Neural cell (in vitro differentiated cells): ENCODE measurements at regions not wholly inside any gene's neighbourhood (a gene's known extent, or its start where the extent isn't known, plus 50 kb on each side); places are given as distances from the start of the nearest gene placed in this dataset.

ENCODE experiments used
- H2AFZ ChIP-seq: fragments of 200-600, 300-800 bp; sonication (generic), shearing (Covaris generic); 2 replicates; pipeline ENCODE4 v1.6.0; 2014; ENCODE audit warnings: low read depth, mild to moderate bottlenecking, antibody characterized with exemption, low read length, moderate library complexity
- H3F3A ChIP-seq: fragments of 200-600 bp; shearing (Covaris generic); 2 replicates; pipeline ENCODE4 v1.6.1; 2016; ENCODE audit warnings: mild to moderate bottlenecking, moderate library complexity, mixed read lengths, antibody characterized with exemption, low read length; ENCODE audit not compliant: insufficient read depth, poor library complexity, severe bottlenecking
- H3K27ac ChIP-seq: fragments of 200-600, 300-800 bp; sonication (generic), shearing (Covaris generic); 2 replicates; pipeline ENCODE4 v1.5.1; 2014; ENCODE audit warnings: mild to moderate bottlenecking, low read length, moderate library complexity
- H3K27me3 ChIP-seq: fragments of 300-800, 200-600 bp; sonication (generic), shearing (Covaris generic); 2 replicates; pipeline ENCODE4 v1.6.0; 2014; ENCODE audit warnings: mild to moderate bottlenecking, low read depth, low read length, moderate library complexity; ENCODE audit not compliant: insufficient read depth
- H3K36me3 ChIP-seq: fragments of 300-800, 200-600 bp; sonication (generic), shearing (Covaris generic); 2 replicates; pipeline ENCODE4 v1.5.1; 2014; ENCODE audit warnings: mild to moderate bottlenecking, antibody characterized with exemption, low read length, moderate library complexity; ENCODE audit not compliant: insufficient read depth
- H3K4me2 ChIP-seq: fragments of 300-800, 200-600 bp; sonication (generic), shearing (Covaris generic); 2 replicates; pipeline ENCODE4 v1.6.0; 2014; ENCODE audit warnings: mild to moderate bottlenecking, low read length
- H3K4me3 ChIP-seq: fragments of 300-800, 200-600 bp; sonication (generic), shearing (Covaris generic); 2 replicates; pipeline ENCODE4 v1.5.1; 2014; ENCODE audit warnings: mild to moderate bottlenecking, low read length, moderate library complexity
- H3K79me2 ChIP-seq: fragments of 200-600 bp; shearing (Covaris generic); replicated peaks from 2 replicates; pipeline ENCODE4 v1.6.0; 2014; ENCODE audit warnings: mild to moderate bottlenecking, low read length, moderate library complexity; ENCODE audit not compliant: insufficient read depth
- H3K9ac ChIP-seq: fragments of 300-800, 200-600 bp; sonication (generic), shearing (Covaris generic); 2 replicates; pipeline ENCODE4 v1.6.1; 2016; ENCODE audit warnings: mild to moderate bottlenecking, low read length, mixed read lengths
- H3K9me2 ChIP-seq: fragments of 200-600 bp; shearing (Covaris generic); 2 replicates; pipeline ENCODE4 v1.6.1; 2016; ENCODE audit warnings: mild to moderate bottlenecking, low read length, mixed read lengths; ENCODE audit not compliant: insufficient read depth
- H3K9me3 ChIP-seq: fragments of 200-600, 300-800 bp; sonication (generic), shearing (Covaris generic); 2 replicates; pipeline ENCODE4 v1.6.1; 2016; ENCODE audit warnings: mild to moderate bottlenecking, mixed run types, low read length, moderate library complexity, mixed read lengths
- H4K20me1 ChIP-seq: fragments of 200-600 bp; shearing (Covaris generic); 2 replicates; pipeline ENCODE4 v1.6.1; 2016; ENCODE audit warnings: mild to moderate bottlenecking, mixed run types; ENCODE audit not compliant: insufficient read depth
- EP300 ChIP-seq: fragments of 450-650 bp; conservative IDR thresholded peaks from 2 replicates; pipeline ENCODE4 v1.6.1; 2014; ENCODE audit warnings: antibody characterized with exemption, mild to moderate bottlenecking, moderate library complexity; ENCODE audit not compliant: poor library complexity, severe bottlenecking
- EZH2 ChIP-seq: fragments of 200-600, 300-800 bp; shearing (Covaris generic), sonication (generic); IDR thresholded peaks from 2 replicates; pipeline ENCODE4 v1.6.1; 2014; ENCODE audit warnings: antibody characterized with exemption, low read length, borderline replicate concordance, mild to moderate bottlenecking; ENCODE audit not compliant: insufficient read depth, poor library complexity, severe bottlenecking
- MXI1 ChIP-seq: fragments of 450-650 bp; conservative IDR thresholded peaks from 2 replicates; pipeline ENCODE4 v1.6.1; 2014; ENCODE audit warnings: antibody characterized with exemption, mild to moderate bottlenecking; ENCODE audit not compliant: poor library complexity, severe bottlenecking
- POLR2AphosphoS5 ChIP-seq: IDR thresholded peaks from 2 replicates; pipeline ENCODE4 v1.6.1; 2012
- RAD21 ChIP-seq: fragments of 450-650 bp; conservative IDR thresholded peaks from 2 replicates; pipeline ENCODE4 v1.6.1; 2014; ENCODE audit warnings: antibody characterized with exemption, mild to moderate bottlenecking, moderate library complexity
- SMC3 ChIP-seq: fragments of 450-650 bp; conservative IDR thresholded peaks from 2 replicates; pipeline ENCODE4 v1.6.1; 2014; ENCODE audit warnings: antibody characterized with exemption, mild to moderate bottlenecking, moderate library complexity; ENCODE audit not compliant: poor library complexity
- TAF1 ChIP-seq: IDR thresholded peaks from 2 replicates; pipeline ENCODE4 v1.6.1; 2012; ENCODE audit warnings: low read depth
- TF ChIP-seq, protein P1 (sequence below): fragments of 450-650 bp; IDR thresholded peaks from 2 replicates; pipeline ENCODE4 v1.5.1; 2014; ENCODE audit warnings: antibody characterized with exemption, mild to moderate bottlenecking, moderate library complexity; ENCODE audit not compliant: poor library complexity, severe bottlenecking
- TF ChIP-seq, protein P2 (sequence below): IDR thresholded peaks from 2 replicates; pipeline ENCODE4 v1.6.1; 2012; ENCODE audit warnings: borderline replicate concordance

DNA sequence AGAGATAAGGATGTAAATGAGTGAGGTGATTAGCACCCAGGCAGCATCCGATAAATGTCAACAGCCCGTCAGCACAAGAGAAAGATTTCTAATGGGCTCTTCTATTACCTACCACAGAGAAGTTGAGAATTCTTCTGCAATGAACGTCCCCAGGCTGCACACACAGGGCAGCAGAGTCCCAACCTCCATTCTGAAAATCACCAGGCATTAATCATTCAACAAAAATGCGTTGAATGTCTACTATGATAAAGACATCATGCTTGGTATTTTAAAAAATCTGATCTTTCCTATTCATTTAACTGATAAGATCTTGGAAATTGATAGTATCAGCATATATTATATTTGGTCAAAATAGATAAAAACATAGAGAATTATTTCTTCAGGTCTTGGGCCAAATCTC lies 59.5 kb upstream of the VGLL2 start:
- Histone ChIP-seq H2AFZ (no peak overlapping the region), H3K9me2 (no peaks in the 10 kb centered on the region), H3K9ac (no peak overlapping the region), H3K4me2 (no peak overlapping the region), H4K20me1 (no peaks in the 10 kb centered on the region), H3K36me3 (no peaks in the 10 kb centered on the region), H3K79me2 (no peaks in the 10 kb centered on the region), H3K27ac (no peak overlapping the region), H3F3A (no peaks in the 10 kb centered on the region), H3K9me3 (no peaks in the 10 kb centered on the region), H3K4me3 (no peak overlapping the region), H3K27me3 (no peaks in the 10 kb centered on the region)
- TF ChIP-seq MXI1 (no peak), SMC3 (no peak), EP300 (no peak), EZH2 (no peak), TAF1 (no peak), POLR2AphosphoS5 (no peak)
- TF ChIP-seq, protein P1, sequence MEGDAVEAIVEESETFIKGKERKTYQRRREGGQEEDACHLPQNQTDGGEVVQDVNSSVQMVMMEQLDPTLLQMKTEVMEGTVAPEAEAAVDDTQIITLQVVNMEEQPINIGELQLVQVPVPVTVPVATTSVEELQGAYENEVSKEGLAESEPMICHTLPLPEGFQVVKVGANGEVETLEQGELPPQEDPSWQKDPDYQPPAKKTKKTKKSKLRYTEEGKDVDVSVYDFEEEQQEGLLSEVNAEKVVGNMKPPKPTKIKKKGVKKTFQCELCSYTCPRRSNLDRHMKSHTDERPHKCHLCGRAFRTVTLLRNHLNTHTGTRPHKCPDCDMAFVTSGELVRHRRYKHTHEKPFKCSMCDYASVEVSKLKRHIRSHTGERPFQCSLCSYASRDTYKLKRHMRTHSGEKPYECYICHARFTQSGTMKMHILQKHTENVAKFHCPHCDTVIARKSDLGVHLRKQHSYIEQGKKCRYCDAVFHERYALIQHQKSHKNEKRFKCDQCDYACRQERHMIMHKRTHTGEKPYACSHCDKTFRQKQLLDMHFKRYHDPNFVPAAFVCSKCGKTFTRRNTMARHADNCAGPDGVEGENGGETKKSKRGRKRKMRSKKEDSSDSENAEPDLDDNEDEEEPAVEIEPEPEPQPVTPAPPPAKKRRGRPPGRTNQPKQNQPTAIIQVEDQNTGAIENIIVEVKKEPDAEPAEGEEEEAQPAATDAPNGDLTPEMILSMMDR, result no peak
- TF ChIP-seq, protein P2, sequence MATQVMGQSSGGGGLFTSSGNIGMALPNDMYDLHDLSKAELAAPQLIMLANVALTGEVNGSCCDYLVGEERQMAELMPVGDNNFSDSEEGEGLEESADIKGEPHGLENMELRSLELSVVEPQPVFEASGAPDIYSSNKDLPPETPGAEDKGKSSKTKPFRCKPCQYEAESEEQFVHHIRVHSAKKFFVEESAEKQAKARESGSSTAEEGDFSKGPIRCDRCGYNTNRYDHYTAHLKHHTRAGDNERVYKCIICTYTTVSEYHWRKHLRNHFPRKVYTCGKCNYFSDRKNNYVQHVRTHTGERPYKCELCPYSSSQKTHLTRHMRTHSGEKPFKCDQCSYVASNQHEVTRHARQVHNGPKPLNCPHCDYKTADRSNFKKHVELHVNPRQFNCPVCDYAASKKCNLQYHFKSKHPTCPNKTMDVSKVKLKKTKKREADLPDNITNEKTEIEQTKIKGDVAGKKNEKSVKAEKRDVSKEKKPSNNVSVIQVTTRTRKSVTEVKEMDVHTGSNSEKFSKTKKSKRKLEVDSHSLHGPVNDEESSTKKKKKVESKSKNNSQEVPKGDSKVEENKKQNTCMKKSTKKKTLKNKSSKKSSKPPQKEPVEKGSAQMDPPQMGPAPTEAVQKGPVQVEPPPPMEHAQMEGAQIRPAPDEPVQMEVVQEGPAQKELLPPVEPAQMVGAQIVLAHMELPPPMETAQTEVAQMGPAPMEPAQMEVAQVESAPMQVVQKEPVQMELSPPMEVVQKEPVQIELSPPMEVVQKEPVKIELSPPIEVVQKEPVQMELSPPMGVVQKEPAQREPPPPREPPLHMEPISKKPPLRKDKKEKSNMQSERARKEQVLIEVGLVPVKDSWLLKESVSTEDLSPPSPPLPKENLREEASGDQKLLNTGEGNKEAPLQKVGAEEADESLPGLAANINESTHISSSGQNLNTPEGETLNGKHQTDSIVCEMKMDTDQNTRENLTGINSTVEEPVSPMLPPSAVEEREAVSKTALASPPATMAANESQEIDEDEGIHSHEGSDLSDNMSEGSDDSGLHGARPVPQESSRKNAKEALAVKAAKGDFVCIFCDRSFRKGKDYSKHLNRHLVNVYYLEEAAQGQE, result no peak

DNA sequence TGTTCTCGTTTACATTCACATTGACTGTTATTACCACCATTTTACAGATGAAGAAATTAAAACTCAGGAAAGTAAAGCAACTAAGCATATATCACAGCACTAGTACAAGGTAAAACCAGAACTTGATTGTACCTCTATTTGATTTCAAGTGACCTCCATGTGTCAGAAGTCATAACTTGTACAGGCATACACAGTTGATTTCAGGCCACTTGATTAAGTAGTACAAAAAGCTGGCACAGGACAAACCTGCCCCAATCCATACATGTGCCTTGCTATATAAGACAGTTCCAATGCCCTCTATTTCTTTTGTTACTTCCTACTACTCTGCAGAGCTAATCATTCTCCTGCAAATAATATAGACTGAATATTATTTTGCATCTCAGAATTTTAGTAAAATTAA lies 58.8 kb upstream of the VGLL2 start:
- Histone ChIP-seq H3K79me2 (no peaks in the 10 kb centered on the region), H3K9me3 (no peaks in the 10 kb centered on the region), H4K20me1 (no peaks in the 10 kb centered on the region), H3F3A (no peaks in the 10 kb centered on the region), H3K9ac (no peak overlapping the region), H2AFZ (no peak overlapping the region), H3K4me3 (no peak overlapping the region), H3K36me3 (no peaks in the 10 kb centered on the region), H3K4me2 (no peak overlapping the region), H3K27me3 (no peaks in the 10 kb centered on the region), H3K27ac (no peak overlapping the region), H3K9me2 (no peaks in the 10 kb centered on the region)
- no peak for TF ChIP-seq EP300
- TF ChIP-seq, protein P1, result no peak
- TF ChIP-seq, protein P2, result no peak
- TF ChIP-seq RAD21, result no peak
- no peak for TF ChIP-seq EZH2
- no peak for TF ChIP-seq TAF1
- no peak for TF ChIP-seq POLR2AphosphoS5
- TF ChIP-seq MXI1, result no peak
- TF ChIP-seq SMC3, result no peak
